ENCODE measurements at regions not wholly inside any gene's neighbourhood (a gene's known extent, or its start where the extent isn't known, plus 50 kb on each side); places are given as distances from the start of the nearest gene placed in this dataset.

DNA sequence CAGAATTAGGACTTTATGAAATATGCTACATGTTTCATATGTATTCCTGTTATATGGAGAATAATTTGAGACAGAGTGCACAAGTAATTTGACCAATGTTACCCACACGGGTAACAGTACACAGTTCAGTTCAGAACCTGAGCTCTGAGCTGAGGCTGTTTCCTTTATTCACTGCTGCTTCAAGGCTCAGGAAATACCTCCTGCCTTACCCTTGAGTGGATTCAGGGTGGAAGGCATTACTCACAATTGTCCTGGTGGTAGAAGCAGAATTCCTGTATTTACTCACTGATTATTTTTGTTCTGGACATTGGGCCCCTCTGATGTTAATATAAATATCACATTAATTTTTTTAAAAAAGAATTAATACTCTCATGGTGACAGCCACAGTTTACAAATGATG, 73.5 kb upstream of the CAMK2D start:
- TF ChIP-seq EZH2 (IDR thresholded peaks at IDR 0.05; ENCODE audit: borderline replicate concordance, low read length), result no peak
- TF ChIP-seq, protein P1, sequence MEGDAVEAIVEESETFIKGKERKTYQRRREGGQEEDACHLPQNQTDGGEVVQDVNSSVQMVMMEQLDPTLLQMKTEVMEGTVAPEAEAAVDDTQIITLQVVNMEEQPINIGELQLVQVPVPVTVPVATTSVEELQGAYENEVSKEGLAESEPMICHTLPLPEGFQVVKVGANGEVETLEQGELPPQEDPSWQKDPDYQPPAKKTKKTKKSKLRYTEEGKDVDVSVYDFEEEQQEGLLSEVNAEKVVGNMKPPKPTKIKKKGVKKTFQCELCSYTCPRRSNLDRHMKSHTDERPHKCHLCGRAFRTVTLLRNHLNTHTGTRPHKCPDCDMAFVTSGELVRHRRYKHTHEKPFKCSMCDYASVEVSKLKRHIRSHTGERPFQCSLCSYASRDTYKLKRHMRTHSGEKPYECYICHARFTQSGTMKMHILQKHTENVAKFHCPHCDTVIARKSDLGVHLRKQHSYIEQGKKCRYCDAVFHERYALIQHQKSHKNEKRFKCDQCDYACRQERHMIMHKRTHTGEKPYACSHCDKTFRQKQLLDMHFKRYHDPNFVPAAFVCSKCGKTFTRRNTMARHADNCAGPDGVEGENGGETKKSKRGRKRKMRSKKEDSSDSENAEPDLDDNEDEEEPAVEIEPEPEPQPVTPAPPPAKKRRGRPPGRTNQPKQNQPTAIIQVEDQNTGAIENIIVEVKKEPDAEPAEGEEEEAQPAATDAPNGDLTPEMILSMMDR (conservative IDR thresholded peaks at IDR 0.05 in 1 of 2, IDR thresholded peaks at IDR 0.05 in 1 of 2; ENCODE audit: extremely low read depth in 1 of 2, insufficient read depth in 1 of 2, low read depth in 1 of 2, low read length in 2 of 2), result no peak
